DLD1 (cell line): ENCODE measurements at regions not wholly inside any gene's neighbourhood (a gene's known extent, or its start where the extent isn't known, plus 50 kb on each side); places are given as distances from the start of the nearest gene placed in this dataset.

Experiments used
- in situ Hi-C: cut with HindIII; loops from 2 replicates; pipeline ENCODE4 v1.10.0; 2017; ENCODE audit warnings: low sequenced_read_pairs

- in situ Hi-C loops: no loop called here
These were observed 132.3 kb upstream of the RPL38 start for GRCh38 chr17:74070998-74071679.

- in situ Hi-C loops: no loop called here
These were observed 131.1 kb upstream of the RPL38 start for GRCh38 chr17:74072340-74072739.

GRCh38 chr17:74076446-74076845 lies 127.0 kb upstream of the RPL38 start:
- in situ Hi-C loops: loop anchor here (25.0 kb wide), 1 partner anchor 111 kb away; no protein-coding TSS in a partner anchor

- in situ Hi-C loops: loop anchor here (25.0 kb wide), 1 partner anchor 110 kb away; no protein-coding TSS in a partner anchor
These were observed 126.2 kb upstream of the RPL38 start for GRCh38 chr17:74077231-74077630.

- in situ Hi-C loops: loop anchor here (25.0 kb wide), 1 partner anchor 109 kb away; no protein-coding TSS in a partner anchor
These were observed 125.0 kb upstream of the RPL38 start for GRCh38 chr17:74078363-74078941.

GRCh38 chr17:74079537-74080300 lies 123.8 kb upstream of the RPL38 start:
- in situ Hi-C loops: loop anchor here (25.0 kb wide), 1 partner anchor 108 kb away; no protein-coding TSS in a partner anchor

- in situ Hi-C loops: loop anchor here (25.0 kb wide), 1 partner anchor 106 kb away; no protein-coding TSS in a partner anchor
These were observed 122.6 kb upstream of the RPL38 start for GRCh38 chr17:74080656-74081582.

- in situ Hi-C loops: loop anchor here (25.0 kb wide), 1 partner anchor 104 kb away; no protein-coding TSS in a partner anchor
These were observed 120.6 kb upstream of the RPL38 start for GRCh38 chr17:74082886-74083285.

GRCh38 chr17:74083321-74083720 lies 120.2 kb upstream of the RPL38 start:
- in situ Hi-C loops: loop anchor here (25.0 kb wide), 1 partner anchor 104 kb away; no protein-coding TSS in a partner anchor

GRCh38 chr17:74085434-74085833 lies 118.0 kb upstream of the RPL38 start:
- in situ Hi-C loops: loop anchor here (25.0 kb wide), 1 partner anchor 102 kb away; no protein-coding TSS in a partner anchor

GRCh38 chr17:74087002-74087585 lies 116.4 kb upstream of the RPL38 start:
- in situ Hi-C loops: loop anchor here (25.0 kb wide), 1 partner anchor 100 kb away; no protein-coding TSS in a partner anchor

- in situ Hi-C loops: loop anchor here (25.0 kb wide), 1 partner anchor 99 kb away; no protein-coding TSS in a partner anchor
These were observed 115.1 kb upstream of the RPL38 start for GRCh38 chr17:74088285-74088933.

- in situ Hi-C loops: loop anchor here (25.0 kb wide), 1 partner anchor 98 kb away; no protein-coding TSS in a partner anchor
These were observed 114.5 kb upstream of the RPL38 start for GRCh38 chr17:74088934-74089329.

GRCh38 chr17:74089380-74089779 lies 114.1 kb upstream of the RPL38 start:
- in situ Hi-C loops: loop anchor here (25.0 kb wide), 1 partner anchor 98 kb away; no protein-coding TSS in a partner anchor

GRCh38 chr17:74089869-74090464 lies 113.5 kb upstream of the RPL38 start:
- in situ Hi-C loops: loop anchor here (25.0 kb wide), 1 partner anchor 97 kb away; no protein-coding TSS in a partner anchor

GRCh38 chr17:74094651-74095050 lies 108.8 kb upstream of the RPL38 start:
- in situ Hi-C loops: loop anchor here (25.0 kb wide), 1 partner anchor 93 kb away; no protein-coding TSS in a partner anchor

GRCh38 chr17:74096456-74096855 lies 107.0 kb upstream of the RPL38 start:
- in situ Hi-C loops: loop anchor here (25.0 kb wide), 1 partner anchor 91 kb away; no protein-coding TSS in a partner anchor

- in situ Hi-C loops: loop anchor here (25.0 kb wide), 1 partner anchor 90 kb away; no protein-coding TSS in a partner anchor
These were observed 105.9 kb upstream of the RPL38 start for GRCh38 chr17:74097450-74098135.
